ENCODE measurements at regions not wholly inside any gene's neighbourhood (a gene's known extent, or its start where the extent isn't known, plus 50 kb on each side); places are given as distances from the start of the nearest gene placed in this dataset.
A peak's percentile ranks its signal among the peaks of the same experiment; 100 is the strongest.
"Not testable (repeated sequence)": the region's sequence is repeated elsewhere in the genome, so short reads cannot be mapped to it uniquely, and the experiment has no call there.

- no peak for FAIRE-seq
These were observed 167.8 kb upstream of the CCDC54 start for GRCh38 chr3:107209302-107209990.

GRCh38 chr3:107211608-107212007 is 165.6 kb upstream of the CCDC54 start:
- FAIRE-seq = no peak

GRCh38 chr3:107212618-107213017 is 164.6 kb upstream of the CCDC54 start:
- FAIRE-seq = no peak

GRCh38 chr3:107213044-107213669 is 164.1 kb upstream of the CCDC54 start:
- FAIRE-seq = no peak

- no peak for FAIRE-seq
These were observed 161.0 kb upstream of the CCDC54 start for GRCh38 chr3:107216229-107216628.

- no peak for FAIRE-seq
These were observed 160.5 kb upstream of the CCDC54 start for GRCh38 chr3:107216711-107217110.

- FAIRE-seq = no peak
These were observed 160.1 kb upstream of the CCDC54 start for GRCh38 chr3:107217172-107217571.

GRCh38 chr3:107218864-107219269 is 158.4 kb upstream of the CCDC54 start:
- FAIRE-seq = no peak

- no peak for FAIRE-seq
These were observed 156.7 kb upstream of the CCDC54 start for GRCh38 chr3:107220538-107220937.

GRCh38 chr3:107221856-107222255 is 155.4 kb upstream of the CCDC54 start:
- FAIRE-seq = no peak

GRCh38 chr3:107222907-107223306 is 154.3 kb upstream of the CCDC54 start:
- FAIRE-seq = no peak

- FAIRE-seq = no peak
These were observed 153.1 kb upstream of the CCDC54 start for GRCh38 chr3:107224026-107224596.

- FAIRE-seq = no peak
These were observed 150.1 kb upstream of the CCDC54 start for GRCh38 chr3:107227091-107227490.

- FAIRE-seq = not testable (repeated sequence)
These were observed 143.4 kb upstream of the CCDC54 start for GRCh38 chr3:107233877-107234276.

- FAIRE-seq = no peak
These were observed 141.9 kb upstream of the CCDC54 start for GRCh38 chr3:107235193-107235927.

- peak; percentile 88 for FAIRE-seq
These were observed 141.3 kb upstream of the CCDC54 start for GRCh38 chr3:107235928-107236315.

GRCh38 chr3:107236655-107237337 is 140.4 kb upstream of the CCDC54 start:
- no peak for FAIRE-seq

- no peak for FAIRE-seq
These were observed 138.5 kb upstream of the CCDC54 start for GRCh38 chr3:107238787-107239186.

- no peak for FAIRE-seq
These were observed 137.5 kb upstream of the CCDC54 start for GRCh38 chr3:107239703-107240102.

- no peak for FAIRE-seq
These were observed 136.8 kb upstream of the CCDC54 start for GRCh38 chr3:107240183-107241091.

- no peak for FAIRE-seq
These were observed 136.0 kb upstream of the CCDC54 start for GRCh38 chr3:107241217-107241616.

GRCh38 chr3:107242579-107242978 is 134.7 kb upstream of the CCDC54 start:
- no peak for FAIRE-seq

Measured in A204.1 (cell line).